ENCODE measurements at regions not wholly inside any gene's neighbourhood (a gene's known extent, or its start where the extent isn't known, plus 50 kb on each side); places are given as distances from the start of the nearest gene placed in this dataset.

GRCh38 chr6:4577406-4577805 is 198.8 kb upstream of the CDYL start:
- Histone ChIP-seq H3K9ac (ENCODE audit: low read depth, low read length) (no peak overlapping the region), H3K4me3 (ENCODE audit: low read depth, low read length) (no peak overlapping the region), H3K9me3 (ENCODE audit: control insufficient read depth, insufficient read depth, low read length) (no peaks in the 10 kb centered on the region), H3K27me3 (ENCODE audit: control insufficient read depth, insufficient read depth, low read length) (no peaks in the 10 kb centered on the region), H3K36me3 (ENCODE audit: control insufficient read depth, insufficient read depth, low read length) (no peaks in the 10 kb centered on the region), H3K4me1 (ENCODE audit: control insufficient read depth, insufficient read depth, low read length) (no peaks in the 10 kb centered on the region)

- Histone ChIP-seq H3K4me3 (ENCODE audit: low read depth, low read length) (no peak overlapping the region), H3K9me3 (ENCODE audit: control insufficient read depth, insufficient read depth, low read length) (no peaks in the 10 kb centered on the region), H3K27me3 (ENCODE audit: control insufficient read depth, insufficient read depth, low read length) (no peaks in the 10 kb centered on the region), H3K4me1 (ENCODE audit: control insufficient read depth, insufficient read depth, low read length) (no peaks in the 10 kb centered on the region), H3K9ac (ENCODE audit: low read depth, low read length) (no peak overlapping the region), H3K36me3 (ENCODE audit: control insufficient read depth, insufficient read depth, low read length) (no peaks in the 10 kb centered on the region)
Measured at GRCh38 chr6:4575714-4576113, 200.5 kb upstream of the CDYL start.

- Histone ChIP-seq H3K4me3 (ENCODE audit: low read depth, low read length) (no peak overlapping the region), H3K27me3 (ENCODE audit: control insufficient read depth, insufficient read depth, low read length) (no peaks in the 10 kb centered on the region), H3K9me3 (ENCODE audit: control insufficient read depth, insufficient read depth, low read length) (no peaks in the 10 kb centered on the region), H3K36me3 (ENCODE audit: control insufficient read depth, insufficient read depth, low read length) (no peaks in the 10 kb centered on the region), H3K4me1 (ENCODE audit: control insufficient read depth, insufficient read depth, low read length) (no peaks in the 10 kb centered on the region), H3K9ac (ENCODE audit: low read depth, low read length) (no peak overlapping the region)
Measured at GRCh38 chr6:4574007-4574406, 202.2 kb upstream of the CDYL start.

GRCh38 chr6:4571011-4571410 is 205.2 kb upstream of the CDYL start:
- no peak overlapping the region for H3K4me3 ChIP-seq (ENCODE audit: low read depth, low read length)
- H3K4me1 ChIP-seq (ENCODE audit: control insufficient read depth, insufficient read depth, low read length) = no peaks in the 10 kb centered on the region
- no peaks in the 10 kb centered on the region for H3K27me3 ChIP-seq (ENCODE audit: control insufficient read depth, insufficient read depth, low read length)
- no peaks in the 10 kb centered on the region for H3K36me3 ChIP-seq (ENCODE audit: control insufficient read depth, insufficient read depth, low read length)
- H3K9ac ChIP-seq (ENCODE audit: low read depth, low read length) = no peak overlapping the region
- no peaks in the 10 kb centered on the region for H3K9me3 ChIP-seq (ENCODE audit: control insufficient read depth, insufficient read depth, low read length)

GRCh38 chr6:4568138-4568537 is 208.1 kb upstream of the CDYL start:
- Histone ChIP-seq H3K4me1 (ENCODE audit: control insufficient read depth, insufficient read depth, low read length) (no peaks in the 10 kb centered on the region), H3K36me3 (ENCODE audit: control insufficient read depth, insufficient read depth, low read length) (no peaks in the 10 kb centered on the region), H3K27me3 (ENCODE audit: control insufficient read depth, insufficient read depth, low read length) (no peaks in the 10 kb centered on the region), H3K9me3 (ENCODE audit: control insufficient read depth, insufficient read depth, low read length) (no peaks in the 10 kb centered on the region), H3K9ac (ENCODE audit: low read depth, low read length) (no peak overlapping the region), H3K4me3 (ENCODE audit: low read depth, low read length) (no peak overlapping the region)

GRCh38 chr6:4567141-4567540 is 209.1 kb upstream of the CDYL start:
- Histone ChIP-seq H3K36me3 (ENCODE audit: control insufficient read depth, insufficient read depth, low read length) (no peaks in the 10 kb centered on the region), H3K4me3 (ENCODE audit: low read depth, low read length) (no peak overlapping the region), H3K27me3 (ENCODE audit: control insufficient read depth, insufficient read depth, low read length) (no peaks in the 10 kb centered on the region)

GRCh38 chr6:4565301-4566250 is 210.6 kb upstream of the CDYL start:
- no peaks in the 10 kb centered on the region for H3K4me1 ChIP-seq (ENCODE audit: control insufficient read depth, insufficient read depth, low read length)
- H3K27me3 ChIP-seq (ENCODE audit: control insufficient read depth, insufficient read depth, low read length) = no peaks in the 10 kb centered on the region
- H3K9ac ChIP-seq (ENCODE audit: low read depth, low read length) = no peak overlapping the region
- no peaks in the 10 kb centered on the region for H3K36me3 ChIP-seq (ENCODE audit: control insufficient read depth, insufficient read depth, low read length)
- no peaks in the 10 kb centered on the region for H3K9me3 ChIP-seq (ENCODE audit: control insufficient read depth, insufficient read depth, low read length)
- no peak overlapping the region for H3K4me3 ChIP-seq (ENCODE audit: low read depth, low read length)

More at GRCh38 chr6:4567141-4567540, 209.1 kb upstream of the CDYL start:
- no peak overlapping the region for H3K9ac ChIP-seq (ENCODE audit: low read depth, low read length)
- no peaks in the 10 kb centered on the region for H3K9me3 ChIP-seq (ENCODE audit: control insufficient read depth, insufficient read depth, low read length)
- no peaks in the 10 kb centered on the region for H3K4me1 ChIP-seq (ENCODE audit: control insufficient read depth, insufficient read depth, low read length)

GRCh38 chr6:4564801-4565271 is 211.4 kb upstream of the CDYL start:
- Histone ChIP-seq H3K27me3 (ENCODE audit: control insufficient read depth, insufficient read depth, low read length) (no peaks in the 10 kb centered on the region), H3K4me1 (ENCODE audit: control insufficient read depth, insufficient read depth, low read length) (no peaks in the 10 kb centered on the region), H3K36me3 (ENCODE audit: control insufficient read depth, insufficient read depth, low read length) (no peaks in the 10 kb centered on the region)

GRCh38 chr6:4563877-4564276 is 212.3 kb upstream of the CDYL start:
- no peak overlapping the region for H3K4me3 ChIP-seq (ENCODE audit: low read depth, low read length)
- H3K36me3 ChIP-seq (ENCODE audit: control insufficient read depth, insufficient read depth, low read length) = no peaks in the 10 kb centered on the region
- no peaks in the 10 kb centered on the region for H3K4me1 ChIP-seq (ENCODE audit: control insufficient read depth, insufficient read depth, low read length)
- no peaks in the 10 kb centered on the region for H3K27me3 ChIP-seq (ENCODE audit: control insufficient read depth, insufficient read depth, low read length)
- no peak overlapping the region for H3K9ac ChIP-seq (ENCODE audit: low read depth, low read length)
- no peaks in the 10 kb centered on the region for H3K9me3 ChIP-seq (ENCODE audit: control insufficient read depth, insufficient read depth, low read length)

More at GRCh38 chr6:4564801-4565271, 211.4 kb upstream of the CDYL start:
- Histone ChIP-seq H3K9me3 (ENCODE audit: control insufficient read depth, insufficient read depth, low read length) (no peaks in the 10 kb centered on the region), H3K4me3 (ENCODE audit: low read depth, low read length) (no peak overlapping the region), H3K9ac (ENCODE audit: low read depth, low read length) (no peak overlapping the region)

- Histone ChIP-seq H3K4me1 (ENCODE audit: control insufficient read depth, insufficient read depth, low read length) (no peaks in the 10 kb centered on the region), H3K9ac (ENCODE audit: low read depth, low read length) (no peak overlapping the region), H3K36me3 (ENCODE audit: control insufficient read depth, insufficient read depth, low read length) (no peaks in the 10 kb centered on the region), H3K27me3 (ENCODE audit: control insufficient read depth, insufficient read depth, low read length) (no peaks in the 10 kb centered on the region), H3K4me3 (ENCODE audit: low read depth, low read length) (no peak overlapping the region), H3K9me3 (ENCODE audit: control insufficient read depth, insufficient read depth, low read length) (no peaks in the 10 kb centered on the region)
Measured at GRCh38 chr6:4563156-4563555, 213.0 kb upstream of the CDYL start.

GRCh38 chr6:4561773-4562400 is 214.3 kb upstream of the CDYL start:
- H3K36me3 ChIP-seq (ENCODE audit: control insufficient read depth, insufficient read depth, low read length) = no peaks in the 10 kb centered on the region
- no peaks in the 10 kb centered on the region for H3K4me1 ChIP-seq (ENCODE audit: control insufficient read depth, insufficient read depth, low read length)
- no peaks in the 10 kb centered on the region for H3K27me3 ChIP-seq (ENCODE audit: control insufficient read depth, insufficient read depth, low read length)
- H3K9me3 ChIP-seq (ENCODE audit: control insufficient read depth, insufficient read depth, low read length) = no peaks in the 10 kb centered on the region
- H3K4me3 ChIP-seq (ENCODE audit: low read depth, low read length) = no peak overlapping the region
- no peak overlapping the region for H3K9ac ChIP-seq (ENCODE audit: low read depth, low read length)

GRCh38 chr6:4561078-4561435 is 215.1 kb upstream of the CDYL start:
- Histone ChIP-seq H3K36me3 (ENCODE audit: control insufficient read depth, insufficient read depth, low read length) (no peaks in the 10 kb centered on the region), H3K27me3 (ENCODE audit: control insufficient read depth, insufficient read depth, low read length) (no peaks in the 10 kb centered on the region), H3K9ac (ENCODE audit: low read depth, low read length) (no peak overlapping the region)

More at GRCh38 chr6:4561078-4561435, 215.1 kb upstream of the CDYL start:
- H3K4me3 ChIP-seq (ENCODE audit: low read depth, low read length) = no peak overlapping the region
- no peaks in the 10 kb centered on the region for H3K4me1 ChIP-seq (ENCODE audit: control insufficient read depth, insufficient read depth, low read length)
- H3K9me3 ChIP-seq (ENCODE audit: control insufficient read depth, insufficient read depth, low read length) = no peaks in the 10 kb centered on the region

All from iPS-15b (cell line).